ENCODE measurements at regions not wholly inside any gene's neighbourhood (a gene's known extent, or its start where the extent isn't known, plus 50 kb on each side); places are given as distances from the start of the nearest gene placed in this dataset.

DNA sequence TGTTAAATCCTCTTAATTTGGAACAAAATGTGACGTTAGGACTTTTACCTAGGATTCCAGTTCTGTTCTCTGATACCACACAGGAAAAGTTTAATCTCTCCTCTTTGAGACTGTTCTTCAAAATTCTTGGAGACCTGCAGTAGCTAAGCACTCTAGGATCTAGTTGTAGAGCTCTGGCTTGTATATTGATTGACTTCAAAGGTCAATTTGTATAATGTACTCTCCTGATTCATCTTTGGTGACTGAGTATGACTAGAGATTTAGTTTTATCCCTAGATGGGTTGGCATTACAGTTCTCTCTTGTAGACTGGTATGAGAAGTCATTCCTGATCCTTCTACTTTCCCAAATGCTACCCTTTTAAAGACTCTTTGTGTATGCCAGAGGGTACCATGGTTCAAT lies 168.4 kb upstream of the TPRG1 start:
- TF ChIP-seq EZH2phosphoT487 (conservative IDR thresholded peaks at IDR 0.05; ENCODE audit: low read length): no peak
- TF ChIP-seq, protein P1, sequence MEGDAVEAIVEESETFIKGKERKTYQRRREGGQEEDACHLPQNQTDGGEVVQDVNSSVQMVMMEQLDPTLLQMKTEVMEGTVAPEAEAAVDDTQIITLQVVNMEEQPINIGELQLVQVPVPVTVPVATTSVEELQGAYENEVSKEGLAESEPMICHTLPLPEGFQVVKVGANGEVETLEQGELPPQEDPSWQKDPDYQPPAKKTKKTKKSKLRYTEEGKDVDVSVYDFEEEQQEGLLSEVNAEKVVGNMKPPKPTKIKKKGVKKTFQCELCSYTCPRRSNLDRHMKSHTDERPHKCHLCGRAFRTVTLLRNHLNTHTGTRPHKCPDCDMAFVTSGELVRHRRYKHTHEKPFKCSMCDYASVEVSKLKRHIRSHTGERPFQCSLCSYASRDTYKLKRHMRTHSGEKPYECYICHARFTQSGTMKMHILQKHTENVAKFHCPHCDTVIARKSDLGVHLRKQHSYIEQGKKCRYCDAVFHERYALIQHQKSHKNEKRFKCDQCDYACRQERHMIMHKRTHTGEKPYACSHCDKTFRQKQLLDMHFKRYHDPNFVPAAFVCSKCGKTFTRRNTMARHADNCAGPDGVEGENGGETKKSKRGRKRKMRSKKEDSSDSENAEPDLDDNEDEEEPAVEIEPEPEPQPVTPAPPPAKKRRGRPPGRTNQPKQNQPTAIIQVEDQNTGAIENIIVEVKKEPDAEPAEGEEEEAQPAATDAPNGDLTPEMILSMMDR (IDR thresholded peaks at IDR 0.05; ENCODE audit: insufficient read depth, low read length, poor library complexity, severe bottlenecking): no peak
